Esophagus muscularis mucosa (tissue), 4 donors: ENCODE measurements at regions not wholly inside any gene's neighbourhood (a gene's known extent, or its start where the extent isn't known, plus 50 kb on each side); places are given as distances from the start of the nearest gene placed in this dataset.

Experiments used
- EP300 ChIP-seq: sonication (generic); formaldehyde crosslinking; IDR thresholded peaks from one replicate; pipeline ENCODE4 v1.6.1; 2017; ENCODE audit warnings: antibody characterized with exemption
- POLR2A ChIP-seq: fragments of 450-650 bp; IDR thresholded peaks from one replicate; pipeline ENCODE4 v1.6.1; 2017; ENCODE audit warnings: antibody characterized with exemption, moderate library complexity, mild to moderate bottlenecking, low read depth
- POLR2AphosphoS5 ChIP-seq, 2 donors: sonication (generic); formaldehyde crosslinking; IDR thresholded peaks; one replicate each; pipeline ENCODE4 v1.6.1; 2017; ENCODE audit warnings: antibody characterized with exemption in 2 of 2
- TF ChIP-seq, protein P1 (sequence below), 3 experiments: fragments of 200-600 bp in 2 of 3; fragments of 450-650 bp in 1 of 3; sonication (generic) in 2 of 3; IDR thresholded peaks; one replicate each; pipeline ENCODE4 v1.5.1; 2017 to 2019; ENCODE audit warnings: antibody characterized with exemption in 3 of 3, mild to moderate bottlenecking in 2 of 3, moderate library complexity in 1 of 3

DNA sequence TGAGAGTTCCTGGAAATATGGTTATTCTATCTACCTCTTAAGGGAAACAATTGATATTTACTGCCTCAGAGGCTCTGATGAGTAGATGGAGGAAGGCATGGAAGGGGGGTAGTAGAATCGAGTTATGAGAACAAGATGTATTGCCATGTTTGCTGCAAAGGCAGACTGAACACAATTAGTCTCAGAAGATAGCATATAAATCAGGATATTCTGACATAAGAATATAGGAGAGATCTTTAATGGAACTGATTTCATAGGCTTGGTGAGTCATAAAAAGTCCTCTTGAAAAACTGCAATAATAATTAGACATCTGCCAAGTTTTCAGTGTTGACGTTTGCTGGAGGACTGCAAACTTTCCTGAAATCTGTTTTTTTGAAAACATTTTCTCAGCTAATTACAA lies 636.1 kb downstream of the TMTC2 start:
- TF ChIP-seq POLR2AphosphoS5 (IDR thresholded peaks at IDR 0.05), result no peak
- TF ChIP-seq, protein P1, sequence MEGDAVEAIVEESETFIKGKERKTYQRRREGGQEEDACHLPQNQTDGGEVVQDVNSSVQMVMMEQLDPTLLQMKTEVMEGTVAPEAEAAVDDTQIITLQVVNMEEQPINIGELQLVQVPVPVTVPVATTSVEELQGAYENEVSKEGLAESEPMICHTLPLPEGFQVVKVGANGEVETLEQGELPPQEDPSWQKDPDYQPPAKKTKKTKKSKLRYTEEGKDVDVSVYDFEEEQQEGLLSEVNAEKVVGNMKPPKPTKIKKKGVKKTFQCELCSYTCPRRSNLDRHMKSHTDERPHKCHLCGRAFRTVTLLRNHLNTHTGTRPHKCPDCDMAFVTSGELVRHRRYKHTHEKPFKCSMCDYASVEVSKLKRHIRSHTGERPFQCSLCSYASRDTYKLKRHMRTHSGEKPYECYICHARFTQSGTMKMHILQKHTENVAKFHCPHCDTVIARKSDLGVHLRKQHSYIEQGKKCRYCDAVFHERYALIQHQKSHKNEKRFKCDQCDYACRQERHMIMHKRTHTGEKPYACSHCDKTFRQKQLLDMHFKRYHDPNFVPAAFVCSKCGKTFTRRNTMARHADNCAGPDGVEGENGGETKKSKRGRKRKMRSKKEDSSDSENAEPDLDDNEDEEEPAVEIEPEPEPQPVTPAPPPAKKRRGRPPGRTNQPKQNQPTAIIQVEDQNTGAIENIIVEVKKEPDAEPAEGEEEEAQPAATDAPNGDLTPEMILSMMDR (IDR thresholded peaks at IDR 0.05), result no peak
- TF ChIP-seq POLR2A, result no peak
- no peak for TF ChIP-seq EP300
